ENCODE measurements at regions not wholly inside any gene's neighbourhood (a gene's known extent, or its start where the extent isn't known, plus 50 kb on each side); places are given as distances from the start of the nearest gene placed in this dataset.
"Not testable (repeated sequence)": the region's sequence is repeated elsewhere in the genome, so short reads cannot be mapped to it uniquely, and the experiment has no call there.

DNA sequence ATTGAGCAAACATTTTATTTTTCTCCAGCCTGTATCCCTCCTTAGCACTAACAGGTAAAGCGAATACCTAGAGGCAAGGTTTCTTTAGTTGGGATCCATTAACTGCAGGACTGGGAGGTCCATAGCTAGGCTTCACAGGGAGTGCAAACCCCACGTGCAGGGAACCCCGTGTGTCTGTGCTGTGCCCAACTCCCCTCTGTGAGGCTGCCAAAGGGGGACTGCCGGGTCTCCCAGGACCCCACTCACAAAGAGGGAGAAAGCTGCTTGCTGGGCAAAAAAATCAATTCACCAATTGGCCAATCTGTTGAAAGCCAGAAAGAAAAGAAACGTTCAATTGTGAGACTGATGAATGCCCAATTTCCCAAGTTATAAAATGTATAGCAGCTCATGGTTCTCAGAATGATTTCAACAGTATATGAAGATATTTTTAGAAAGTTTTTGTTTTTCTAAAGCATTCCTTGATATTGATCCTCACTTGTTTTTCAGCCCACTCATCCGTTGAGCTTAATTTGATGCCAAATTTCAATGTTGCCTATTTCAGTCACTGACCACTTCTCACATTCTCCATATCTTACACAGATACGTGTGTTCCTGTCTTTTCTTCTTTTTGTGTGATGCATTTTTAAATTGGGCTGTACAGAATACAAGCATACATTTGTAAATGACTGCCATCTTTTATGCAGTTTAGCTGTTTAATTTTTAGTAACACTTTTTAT, 202.7 kb upstream of the PRSS58 start:
- DNase-seq, result no peak

DNA sequence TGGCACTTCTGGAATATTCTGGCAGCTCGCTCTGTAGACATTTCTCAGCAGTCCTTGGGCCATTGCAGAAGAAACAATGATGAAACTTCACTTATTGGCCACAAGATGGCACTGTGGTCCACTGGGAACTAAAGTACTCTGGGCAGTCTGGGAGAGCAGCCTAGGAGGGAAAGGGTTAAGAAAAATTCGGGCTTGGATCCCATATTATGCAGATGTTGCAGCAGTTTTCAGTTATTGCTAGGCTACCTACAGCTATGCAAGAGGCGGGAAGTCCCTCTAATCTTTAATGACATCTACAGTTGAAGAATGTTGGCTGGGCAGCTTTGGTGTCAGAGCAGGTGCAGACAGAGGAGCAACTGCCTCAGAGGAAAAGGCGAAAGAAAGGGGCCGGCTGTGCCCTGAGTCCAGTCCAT, 201.7 kb upstream of the PRSS58 start:
- DNase-seq, result peak; percentile 16

DNA sequence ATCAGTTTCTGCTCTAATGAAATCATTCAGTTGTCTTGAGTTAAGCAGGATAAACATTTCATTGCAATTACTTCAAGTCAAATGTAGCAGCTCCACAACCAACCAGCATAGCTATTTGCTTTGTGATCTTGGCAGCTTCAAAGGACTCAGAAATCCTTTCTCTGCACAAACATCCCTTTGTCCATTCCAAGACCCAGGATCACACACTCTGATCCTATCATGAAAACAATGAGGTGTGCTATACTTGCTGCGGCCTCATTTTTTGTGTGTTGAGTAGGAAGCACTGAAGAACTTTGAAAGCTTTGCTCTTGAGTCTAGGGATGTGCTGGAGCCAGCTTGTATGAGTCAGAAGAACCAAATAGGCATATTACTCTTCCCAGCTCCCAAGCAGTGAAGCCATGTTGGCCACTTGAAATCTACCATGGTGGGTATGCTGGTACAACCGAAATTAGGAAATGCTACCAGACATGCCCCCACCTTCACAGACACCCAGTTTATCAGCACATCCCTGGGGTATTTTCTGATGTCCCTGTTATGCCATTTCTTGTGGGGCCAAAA, 199.4 kb upstream of the PRSS58 start:
- no peak for DNase-seq

GRCh38 chr7:142455392-142455791, 197.5 kb upstream of the PRSS58 start:
- DNase-seq, result no peak

DNA sequence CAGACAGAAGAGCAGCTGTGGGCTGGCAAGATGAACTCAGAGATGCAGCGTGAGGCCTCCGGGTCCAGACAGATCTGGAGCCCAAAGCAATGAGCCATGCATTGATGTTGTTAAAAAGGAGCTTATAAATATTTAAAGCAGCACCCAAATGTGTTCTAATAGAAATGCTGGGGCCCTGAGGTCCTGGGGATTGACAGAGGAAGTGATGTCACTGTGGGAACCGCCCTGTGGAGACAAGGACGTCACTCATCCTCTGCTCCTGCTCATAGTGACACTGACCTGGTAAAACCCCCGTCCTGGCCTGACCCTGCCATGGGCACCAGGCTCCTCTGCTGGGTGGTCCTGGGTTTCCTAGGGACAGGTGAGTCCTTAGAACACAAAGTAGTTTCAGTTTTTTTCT, 197.0 kb upstream of the PRSS58 start:
- no peak for DNase-seq

GRCh38 chr7:142452791-142453190, 194.9 kb upstream of the PRSS58 start:
- DNase-seq, result no peak

- no peak for DNase-seq
Observed at GRCh38 chr7:142451817-142452216, 194.0 kb upstream of the PRSS58 start.

GRCh38 chr7:142451296-142451695, 193.4 kb upstream of the PRSS58 start:
- no peak for DNase-seq

- no peak for DNase-seq
Observed at GRCh38 chr7:142450695-142451094, 192.8 kb upstream of the PRSS58 start.

GRCh38 chr7:142450206-142450605, 192.3 kb upstream of the PRSS58 start:
- no peak for DNase-seq

GRCh38 chr7:142448857-142449256, 191.0 kb upstream of the PRSS58 start:
- DNase-seq, result not testable (repeated sequence)

GRCh38 chr7:142447762-142448161, 189.9 kb upstream of the PRSS58 start:
- DNase-seq, result no peak

DNA sequence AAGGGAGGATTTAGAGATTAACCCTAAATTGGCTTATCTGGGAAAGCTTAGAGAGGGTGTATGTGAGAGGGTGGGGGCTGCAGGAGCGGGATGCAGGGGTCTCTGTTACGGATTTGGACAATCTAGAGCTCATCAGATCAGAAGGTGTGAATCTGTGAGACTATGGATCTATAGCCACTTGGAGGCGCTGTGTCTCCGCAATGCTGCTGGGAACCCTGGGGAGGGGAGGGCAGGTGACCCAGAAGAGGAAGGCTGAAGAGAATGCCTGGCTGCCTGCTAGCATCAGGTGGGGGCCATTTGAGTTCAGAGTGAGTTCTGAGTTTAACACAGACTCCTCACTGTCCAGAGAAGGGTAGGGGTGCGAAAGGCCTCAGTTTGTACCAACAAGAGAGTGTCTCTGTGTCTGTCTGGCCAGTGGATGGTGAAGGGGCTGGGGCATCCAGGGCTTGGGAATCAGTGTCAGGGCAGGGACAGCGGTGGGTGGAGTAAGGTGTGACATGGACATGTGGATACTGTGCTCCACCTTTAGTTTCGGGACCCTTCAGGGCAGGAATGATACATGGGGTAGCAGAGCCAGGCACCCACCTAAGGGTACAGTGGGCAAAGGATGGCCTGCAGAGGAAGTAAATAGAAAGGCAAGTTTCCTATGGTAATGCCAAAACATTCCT, 187.3 kb upstream of the PRSS58 start:
- DNase-seq, result no peak

DNA sequence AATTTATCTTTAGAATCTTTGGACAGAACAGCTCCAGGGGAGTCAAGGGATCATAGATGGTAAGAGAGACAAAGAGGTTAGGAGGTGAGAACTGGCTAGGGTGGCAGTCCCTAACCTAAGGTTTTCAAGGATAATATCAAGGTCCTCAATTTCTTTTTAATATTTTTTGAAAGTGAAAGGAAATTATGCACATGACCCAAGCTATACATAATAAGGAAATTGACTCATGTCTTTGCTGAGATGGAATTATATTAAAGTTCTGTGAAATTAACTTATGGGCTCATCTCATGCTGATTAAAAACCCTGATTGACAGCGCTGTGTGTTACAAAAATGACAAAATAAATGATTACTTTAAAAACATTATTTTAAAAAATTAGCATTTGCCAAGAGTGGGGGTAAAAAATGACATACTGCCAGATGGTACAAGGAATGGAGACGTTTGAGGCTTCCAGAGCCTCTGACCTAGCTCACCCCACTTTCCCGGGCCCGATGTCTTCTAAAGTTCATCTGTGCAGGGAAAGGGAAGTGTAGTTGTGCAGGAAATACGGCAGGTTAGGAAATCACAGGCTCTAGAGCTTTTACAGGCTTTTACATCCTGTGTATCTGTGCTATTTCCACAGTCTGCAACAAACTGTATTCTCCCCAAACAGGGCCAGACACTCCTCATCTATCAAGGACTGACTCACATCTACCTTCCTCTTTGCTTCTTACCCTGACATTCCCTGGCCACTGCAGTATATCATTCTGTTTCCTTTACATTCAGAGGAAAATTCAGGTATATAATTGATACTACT, 185.6 kb upstream of the PRSS58 start:
- DNase-seq, result no peak

DNA sequence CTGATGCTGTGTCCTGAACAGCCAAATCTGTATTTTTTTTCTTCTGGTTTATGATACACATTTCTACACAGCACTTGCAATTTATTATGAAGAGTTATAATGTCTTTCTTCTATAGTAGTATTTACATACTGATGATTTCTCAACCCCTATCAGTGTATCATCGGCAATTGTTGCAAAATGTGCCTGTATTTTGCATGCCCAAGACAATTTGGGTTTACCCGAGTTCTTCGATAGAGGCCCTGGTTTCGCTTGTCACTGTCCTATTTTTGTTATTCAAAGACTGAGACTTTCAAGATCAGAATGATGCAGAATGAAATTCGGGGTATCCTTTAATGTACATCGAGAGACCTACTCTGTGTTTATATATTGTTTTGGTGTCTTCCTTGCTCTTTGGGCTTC, 184.5 kb upstream of the PRSS58 start:
- no peak for DNase-seq

- DNase-seq, result no peak
Observed at GRCh38 chr7:142440906-142441411, 183.1 kb upstream of the PRSS58 start.

- DNase-seq, result no peak
Observed at GRCh38 chr7:142440219-142440905, 182.5 kb upstream of the PRSS58 start.

GRCh38 chr7:142439739-142440138, 181.9 kb upstream of the PRSS58 start:
- no peak for DNase-seq

DNA sequence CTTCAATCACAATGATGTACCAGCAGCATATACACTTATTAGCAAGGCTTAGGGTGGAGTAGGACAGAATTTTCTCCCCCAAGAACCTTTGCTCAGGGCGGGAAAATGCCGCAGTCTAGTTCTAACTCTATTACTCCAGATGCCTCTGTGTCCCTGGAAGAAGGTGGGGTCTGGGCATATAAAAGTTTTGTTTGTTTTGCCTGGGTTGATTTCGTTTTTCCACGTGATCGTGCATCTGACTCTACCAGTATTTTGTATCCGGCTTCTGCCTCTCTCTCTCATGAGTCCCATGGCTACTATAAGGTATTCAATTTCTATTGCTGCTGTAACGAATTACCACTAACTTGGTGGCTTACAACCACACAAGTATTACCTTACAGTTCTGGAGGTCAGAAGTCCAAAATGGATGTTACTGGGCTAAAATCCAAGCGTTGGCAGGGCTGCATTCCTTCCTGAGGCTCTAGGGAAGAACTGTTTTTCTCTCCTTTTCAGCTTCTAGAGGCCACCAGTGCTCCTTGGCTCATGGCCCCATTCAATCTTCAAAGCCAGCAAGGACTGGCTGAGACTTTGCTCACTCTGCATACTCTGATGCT, 181.2 kb upstream of the PRSS58 start:
- no peak for DNase-seq

DNA sequence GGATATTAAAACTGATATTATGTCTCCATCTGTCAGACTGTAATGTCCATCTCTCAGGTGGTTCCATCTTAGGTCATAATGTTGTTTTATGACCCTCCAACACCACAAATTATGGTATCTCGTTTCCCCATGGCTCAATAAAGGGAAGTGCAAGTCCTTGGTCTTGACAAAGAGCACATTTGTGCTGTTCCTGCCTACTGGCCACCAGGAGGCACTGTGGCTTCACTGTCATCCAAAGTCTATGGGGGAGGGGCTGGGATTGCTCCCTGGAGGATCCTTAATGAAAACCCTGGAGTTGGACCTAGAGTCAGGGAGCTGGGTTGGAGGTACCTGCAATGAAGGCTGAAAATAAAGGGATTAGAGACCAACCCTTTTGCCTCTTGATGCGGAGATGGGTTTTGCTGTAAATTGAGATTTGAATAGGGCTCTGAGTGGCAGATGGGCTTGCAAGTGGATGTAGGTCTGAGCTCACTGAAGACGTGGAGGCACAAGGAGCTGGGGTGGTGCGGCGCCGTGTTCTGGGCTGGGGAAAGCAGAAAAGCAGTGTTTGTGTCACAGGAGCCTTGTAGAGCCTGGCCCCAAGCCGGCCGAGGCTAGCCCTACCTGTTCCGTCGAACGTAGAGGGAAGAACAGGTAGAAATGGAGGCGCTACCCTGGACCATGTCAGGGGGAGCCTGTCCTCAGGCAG, 180.5 kb upstream of the PRSS58 start:
- no peak for DNase-seq

- DNase-seq, result no peak
Observed at GRCh38 chr7:142437741-142438140, 179.9 kb upstream of the PRSS58 start.

DNA sequence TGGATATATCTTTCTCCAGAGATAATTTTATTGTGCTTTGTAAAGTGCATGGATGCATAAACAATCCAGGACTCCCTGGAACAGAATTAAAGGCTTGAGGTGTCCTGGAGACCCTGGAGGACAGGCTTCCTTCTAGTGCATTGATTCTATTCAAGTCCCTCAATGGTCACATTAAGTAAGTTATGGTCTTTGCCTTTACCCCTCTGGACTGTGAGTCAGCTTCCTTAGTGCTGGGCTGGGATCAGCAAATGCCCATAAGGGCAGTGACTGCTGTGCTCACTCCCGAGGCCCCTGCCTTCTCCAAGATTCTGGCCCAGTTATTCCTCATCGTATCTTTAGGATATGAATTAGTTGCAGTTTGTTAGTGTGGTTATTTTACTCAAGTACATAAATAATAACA, 178.7 kb upstream of the PRSS58 start:
- DNase-seq, result no peak

Data from NCI-H1694 treated with DMSO at 0.1 percent for 48 hours (cell line).